Common myeloid progenitor, CD34-positive (primary cell): ENCODE measurements at regions not wholly inside any gene's neighbourhood (a gene's known extent, or its start where the extent isn't known, plus 50 kb on each side); places are given as distances from the start of the nearest gene placed in this dataset.
"Not testable (repeated sequence)": the region's sequence is repeated elsewhere in the genome, so short reads cannot be mapped to it uniquely, and the experiment has no call there.

Source experiments
- CTCF ChIA-PET: fragments of 350-600 bp; sonication (Branson Sonifier 250); formaldehyde crosslinking; loops from one replicate; lab custom pipeline; 2021; ENCODE audit warnings: antibody characterized with exemption; lab: Charles Lee
- POLR2A ChIA-PET: fragments of 350-600 bp; sonication (Branson Sonifier 250); formaldehyde crosslinking; loops from one replicate; lab custom pipeline; 2021; ENCODE audit warnings: antibody characterized with exemption; lab: Charles Lee
- DNase-seq, 3 donors: peaks; one replicate each; pipeline versions ENCODE4 v3.0.0 to v3.0.0-alpha.2; 2013
- H3K27ac ChIP-seq, 2 experiments: 1 replicate in 1 of 2; 2 replicates in 1 of 2; pipeline ENCODE4 v1.7.0; 2013; ENCODE audit warnings: inconsistent platforms in 2 of 2, low read length in 2 of 2, mild to moderate bottlenecking in 2 of 2, low read depth in 1 of 2, moderate library complexity in 1 of 2; ENCODE audit not compliant: severe bottlenecking in 2 of 2, insufficient read depth in 1 of 2, poor library complexity in 1 of 2
- H3K27me3 ChIP-seq, 5 experiments: replicated peaks in 2 of 5; 1 replicate in 3 of 5; 2 replicates in 2 of 5; pipeline versions ENCODE4 v1.6.1 to v1.7.0; 2013; ENCODE audit warnings: low read length in 4 of 5, mild to moderate bottlenecking in 2 of 5, moderate library complexity in 2 of 5, inconsistent platforms in 1 of 5; ENCODE audit not compliant: insufficient read depth in 5 of 5, control insufficient read depth in 4 of 5
- H3K36me3 ChIP-seq, 4 experiments: 1 replicate in 2 of 4; 2 replicates in 2 of 4; pipeline versions ENCODE4 v1.6.1 to v1.7.0; 2013; ENCODE audit warnings: low read length in 3 of 4, control low read depth in 1 of 4, mild to moderate bottlenecking in 1 of 4; ENCODE audit not compliant: control insufficient read depth in 4 of 4, insufficient read depth in 4 of 4
- H3K4me1 ChIP-seq, 4 experiments: 1 replicate in 3 of 4; 2 replicates in 1 of 4; pipeline versions ENCODE4 v1.6.1 to v1.7.1; 2013; ENCODE audit warnings: low read length in 3 of 4, mild to moderate bottlenecking in 3 of 4, control low read depth in 1 of 4, inconsistent platforms in 1 of 4, moderate library complexity in 1 of 4; ENCODE audit not compliant: control insufficient read depth in 4 of 4, insufficient read depth in 4 of 4; ENCODE audit errors: control extremely low read depth in 1 of 4
- H3K4me3 ChIP-seq, 7 experiments: 1 replicate in 4 of 7; 2 replicates in 3 of 7; pipeline versions ENCODE4 v1.5.1 to v1.7.0; 2013; ENCODE audit warnings: mild to moderate bottlenecking in 7 of 7, low read length in 6 of 7, moderate library complexity in 6 of 7, inconsistent platforms in 2 of 7, low read depth in 2 of 7, control low read depth in 1 of 7; ENCODE audit not compliant: insufficient read depth in 4 of 7, control insufficient read depth in 1 of 7; ENCODE audit errors: extremely low read depth in 1 of 7
- H3K9me3 ChIP-seq, 5 experiments: 1 replicate in 4 of 5; 2 replicates in 1 of 5; pipeline versions ENCODE4 v1.6.1 to v1.7.1; 2013; ENCODE audit warnings: low read length in 4 of 5, mild to moderate bottlenecking in 2 of 5, inconsistent platforms in 1 of 5, low read depth in 1 of 5, moderate library complexity in 1 of 5; ENCODE audit not compliant: control insufficient read depth in 4 of 5, insufficient read depth in 2 of 5; ENCODE audit errors: control extremely low read depth in 1 of 5
- WGBS: methylation state at CpG from one replicate; pipeline ENCODE4 v1.1.5; 2013; ENCODE audit not compliant: insufficient coverage; 5-methylcytosine and 5-hydroxymethylcytosine counted together

DNA sequence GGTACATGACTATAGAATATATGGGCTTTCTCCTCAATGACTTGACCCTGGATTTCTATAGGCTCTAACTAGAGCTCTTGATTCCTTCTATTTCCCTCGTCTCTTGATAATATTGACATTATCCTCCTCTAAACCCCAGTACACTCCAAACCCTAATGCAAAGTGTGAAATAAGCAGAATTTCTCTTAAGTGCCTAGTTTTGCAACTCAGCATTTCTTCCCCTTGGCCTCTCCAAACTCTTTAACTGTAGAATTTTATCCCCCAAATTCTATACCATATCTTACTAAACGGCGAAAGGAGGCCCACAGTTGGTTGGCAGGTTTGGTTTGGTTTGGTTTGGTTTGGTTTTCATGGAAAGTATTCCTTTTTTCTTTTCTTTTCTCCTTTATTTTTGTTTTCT, 498.7 kb downstream of the CCER1 start:
- ChIA-PET POLR2A (no interaction called here), CTCF (no interaction called here)
- H3K4me3 ChIP-seq, result no peak overlapping the region
- no peak overlapping the region for H3K27ac ChIP-seq
- WGBS, result 86% methylated on average over 1 of the region's 3 CpGs
- no peaks in the 10 kb centered on the region for H3K9me3 ChIP-seq
- DNase-seq, result no peak
- H3K27me3 ChIP-seq, result no peaks in the 10 kb centered on the region
- no peaks in the 10 kb centered on the region for H3K4me1 ChIP-seq
- H3K36me3 ChIP-seq, result no peaks in the 10 kb centered on the region

DNA sequence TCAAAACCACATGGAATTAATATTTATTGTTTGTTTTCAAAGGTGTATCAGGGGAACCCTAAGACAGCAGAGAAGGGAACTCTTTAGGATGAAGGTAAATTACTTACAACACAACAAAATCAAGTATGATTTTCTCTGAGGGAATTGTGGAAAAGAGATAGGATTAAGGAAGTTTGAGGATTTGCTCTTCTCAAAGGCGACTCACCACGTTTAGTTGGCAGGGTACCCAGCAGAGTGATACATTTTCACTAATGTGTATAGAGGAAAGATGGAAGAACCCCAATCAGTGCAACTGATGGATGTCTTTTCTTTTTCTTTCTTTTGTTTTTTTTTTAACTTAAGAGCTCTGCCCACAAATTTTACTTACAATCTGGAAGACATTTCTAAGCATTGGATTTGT, 499.2 kb downstream of the CCER1 start:
- H3K9me3 ChIP-seq, result no peaks in the 10 kb centered on the region
- H3K27ac ChIP-seq, result no peak overlapping the region
- H3K27me3 ChIP-seq, result no peaks in the 10 kb centered on the region
- WGBS, result 83% methylated on average over 2 of the region's 2 CpGs
- no peak for DNase-seq
- no peaks in the 10 kb centered on the region for H3K4me1 ChIP-seq
- POLR2A ChIA-PET, result no interaction called here
- CTCF ChIA-PET, result no interaction called here
- H3K36me3 ChIP-seq, result no peaks in the 10 kb centered on the region
- no peak overlapping the region for H3K4me3 ChIP-seq

DNA sequence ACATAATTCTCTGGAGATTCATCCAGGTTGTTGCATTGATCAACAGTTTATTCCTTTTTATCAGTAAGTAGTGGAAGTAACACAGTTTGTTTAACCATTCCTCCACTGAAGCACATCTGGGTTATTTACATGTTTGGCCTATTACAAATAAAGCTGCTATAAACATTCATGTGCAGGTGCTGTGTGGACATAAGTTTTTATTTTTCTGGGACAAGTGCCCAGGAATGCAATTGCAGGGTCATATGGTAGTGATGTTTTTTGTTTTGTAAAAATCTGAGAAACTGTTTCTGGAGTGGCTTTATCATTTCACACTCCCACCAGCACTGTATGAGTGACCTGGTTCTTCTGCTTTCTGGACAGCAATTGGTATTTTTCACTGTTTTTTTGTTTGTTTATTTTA, 505.4 kb downstream of the CCER1 start:
- POLR2A ChIA-PET, result no interaction called here

DNA sequence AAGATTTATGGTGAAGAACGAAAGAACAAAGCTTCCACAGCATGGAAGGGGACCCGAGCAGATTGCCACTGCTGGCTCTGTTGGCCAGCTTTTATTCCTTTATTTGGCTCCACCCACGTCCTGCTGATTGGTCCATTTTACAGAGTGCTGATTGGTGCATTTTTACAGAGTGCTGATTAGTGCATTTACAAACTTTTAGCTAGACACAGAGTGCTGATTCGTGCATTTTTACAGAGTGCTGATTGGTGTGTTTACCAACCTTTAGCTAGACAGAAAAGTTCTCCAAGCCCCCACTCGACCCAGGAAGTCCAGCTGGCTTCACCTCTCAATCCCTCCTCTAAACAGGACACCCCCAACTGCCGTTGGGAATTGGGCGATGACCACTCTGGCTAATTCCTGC, 511.5 kb downstream of the CCER1 start:
- WGBS, result 78% methylated on average over 5 of the region's 7 CpGs
- H3K9me3 ChIP-seq, DNase-seq, POLR2A ChIA-PET, H3K4me1 ChIP-seq, H3K36me3 ChIP-seq, H3K27ac ChIP-seq, H3K4me3 ChIP-seq, H3K27me3 ChIP-seq, CTCF ChIA-PET: not testable (repeated sequence)

More for the DNA sequence above, 505.4 kb downstream of the CCER1 start:
- Histone ChIP-seq H3K36me3 (no peaks in the 10 kb centered on the region), H3K27ac (no peak overlapping the region), H3K4me1 (no peaks in the 10 kb centered on the region), H3K9me3 (no peaks in the 10 kb centered on the region), H3K27me3 (no peaks in the 10 kb centered on the region), H3K4me3 (no peak overlapping the region)
- no peak for DNase-seq
- CTCF ChIA-PET, result no interaction called here

DNA sequence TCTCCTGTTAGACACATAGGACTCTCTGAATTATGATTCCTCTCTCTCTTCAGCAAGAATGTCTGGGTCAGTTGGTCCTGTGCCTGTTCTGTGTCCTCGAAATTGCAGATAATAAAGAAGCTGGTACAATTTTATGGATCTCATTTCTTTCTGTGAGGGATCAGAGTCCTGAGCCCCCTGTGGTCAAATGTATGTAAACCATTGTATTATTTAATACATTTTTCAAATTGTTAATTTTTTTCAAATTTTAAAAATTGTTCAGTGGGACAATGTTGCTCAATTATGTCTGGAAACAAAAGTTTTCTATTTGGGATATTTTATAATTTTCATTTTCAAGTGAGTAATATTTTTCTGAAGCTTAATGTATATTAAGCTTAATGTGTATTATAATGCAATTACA, 513.5 kb downstream of the CCER1 start:
- DNase-seq, result no peak
- POLR2A ChIA-PET, result no interaction called here
- Histone ChIP-seq H3K4me1 (no peaks in the 10 kb centered on the region), H3K36me3 (no peaks in the 10 kb centered on the region), H3K4me3 (no peak overlapping the region), H3K9me3 (peaks cover 0 to 5% (median 0%) of the 10 kb centered on the region in 5 experiments), H3K27ac (no peak overlapping the region), H3K27me3 (no peaks in the 10 kb centered on the region)
- CTCF ChIA-PET, result interaction anchor here (1.1 kb wide), 1 partner anchor 138 kb away, joined by 4 read pairs; no protein-coding TSS in a partner anchor
- no CpG with 5 or more reads among the region's 1 CpG for WGBS

DNA sequence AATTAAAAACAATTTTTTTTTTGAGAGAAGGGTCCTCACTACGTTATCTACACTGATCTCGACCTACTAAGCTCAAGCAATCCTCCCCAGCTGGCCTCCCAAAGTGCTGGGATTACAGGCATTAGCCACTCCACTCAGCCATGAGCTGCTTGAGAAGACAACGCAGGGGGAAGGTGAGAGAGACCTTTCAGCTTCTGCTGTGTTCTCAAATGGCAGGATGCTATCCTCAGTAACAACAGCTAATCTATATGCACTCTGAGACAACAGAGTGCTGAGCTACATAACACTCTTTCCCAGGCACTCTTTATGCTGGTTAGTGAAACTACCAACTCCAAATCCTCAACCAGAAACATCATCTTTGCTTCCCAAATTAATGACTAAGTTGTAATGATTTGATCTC, 526.1 kb downstream of the CCER1 start:
- no peaks in the 10 kb centered on the region for H3K4me1 ChIP-seq
- H3K27me3 ChIP-seq, result no peaks in the 10 kb centered on the region
- no peak for DNase-seq
- no peak overlapping the region for H3K4me3 ChIP-seq
- ChIA-PET CTCF (no interaction called here), POLR2A (no interaction called here)
- no peaks in the 10 kb centered on the region for H3K36me3 ChIP-seq
- H3K9me3 ChIP-seq, result no peaks in the 10 kb centered on the region
- WGBS, result 100% methylated on average over 1 of the region's 3 CpGs
- H3K27ac ChIP-seq, result no peak overlapping the region

DNA sequence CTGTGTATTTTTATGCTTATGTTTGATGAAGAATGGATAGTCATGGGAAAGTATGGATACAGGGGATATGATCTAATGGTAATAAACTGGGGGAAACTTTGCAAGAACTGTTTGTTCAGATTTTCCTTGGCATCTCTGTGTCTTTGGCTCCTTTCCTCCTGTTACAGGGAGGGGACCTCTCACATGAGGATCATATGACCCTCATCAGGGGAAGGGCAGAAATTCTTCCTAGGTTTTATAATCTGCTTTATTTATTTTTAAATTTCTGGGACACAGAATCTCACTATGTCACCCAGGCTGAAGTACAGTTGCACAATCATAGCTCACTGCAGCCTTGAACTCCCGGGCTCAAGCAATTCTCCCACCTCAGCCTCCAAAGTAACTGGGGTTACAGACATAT, 526.5 kb downstream of the CCER1 start:
- CTCF ChIA-PET, result no interaction called here
- Histone ChIP-seq H3K27ac (no peak overlapping the region), H3K4me1 (no peaks in the 10 kb centered on the region), H3K9me3 (no peaks in the 10 kb centered on the region), H3K36me3 (no peaks in the 10 kb centered on the region), H3K4me3 (no peak overlapping the region), H3K27me3 (no peaks in the 10 kb centered on the region)
- DNase-seq, result no peak
- WGBS, result 100% methylated on average over 1 of the region's 1 CpG
- POLR2A ChIA-PET, result no interaction called here
